Trophoblast cell (in vitro differentiated cells and primary cell): ENCODE measurements at regions not wholly inside any gene's neighbourhood (a gene's known extent, or its start where the extent isn't known, plus 50 kb on each side); places are given as distances from the start of the nearest gene placed in this dataset.

Source experiments
- DNase-seq, 2 donors: peaks; one replicate each; pipeline ENCODE4 v3.0.0-alpha.2; 2016
- H2AFZ ChIP-seq: 2 replicates; pipeline ENCODE4 v1.6.1; 2013; ENCODE audit warnings: low read length, moderate library complexity, mild to moderate bottlenecking; ENCODE audit not compliant: insufficient read depth, poor library complexity
- H2AK5ac ChIP-seq: 2 replicates; pipeline ENCODE4 v1.6.1; 2013; ENCODE audit warnings: mild to moderate bottlenecking, low read length
- H2BK120ac ChIP-seq: 2 replicates; pipeline ENCODE4 v1.6.1; 2013; ENCODE audit warnings: low read length, mild to moderate bottlenecking, moderate library complexity; ENCODE audit not compliant: insufficient read depth, poor library complexity
- H2BK12ac ChIP-seq: 2 replicates; pipeline ENCODE4 v1.6.1; 2013; ENCODE audit warnings: mild to moderate bottlenecking, low read length, moderate library complexity
- H2BK5ac ChIP-seq: 2 replicates; pipeline ENCODE4 v1.6.1; 2013; ENCODE audit warnings: low read length, low read depth, moderate library complexity, mild to moderate bottlenecking; ENCODE audit not compliant: poor library complexity
- H3K14ac ChIP-seq: 2 replicates; pipeline ENCODE4 v1.6.1; 2013; ENCODE audit warnings: mild to moderate bottlenecking, low read length
- H3K18ac ChIP-seq: 2 replicates; pipeline ENCODE4 v1.6.1; 2013; ENCODE audit warnings: mild to moderate bottlenecking, low read length
- H3K23ac ChIP-seq: 2 replicates; pipeline ENCODE4 v1.6.1; 2013; ENCODE audit warnings: low read length
- H3K27ac ChIP-seq: 2 replicates; pipeline ENCODE4 v1.5.1; 2013; ENCODE audit warnings: low read depth, mild to moderate bottlenecking, inconsistent platforms, low read length, moderate library complexity
- H3K27me3 ChIP-seq: 2 replicates; pipeline ENCODE4 v1.6.1; 2013; ENCODE audit warnings: inconsistent platforms, mild to moderate bottlenecking, low read length, moderate library complexity; ENCODE audit not compliant: insufficient read depth
- H3K36me3 ChIP-seq, 2 experiments: 1 replicate in 1 of 2; 2 replicates in 1 of 2; pipeline ENCODE4 v1.6.1; 2013; ENCODE audit warnings: low read length in 2 of 2, mild to moderate bottlenecking in 2 of 2, moderate library complexity in 1 of 2; ENCODE audit not compliant: insufficient read depth in 2 of 2, control insufficient read depth in 1 of 2
- H3K4ac ChIP-seq: 2 replicates; pipeline ENCODE4 v1.6.1; 2013; ENCODE audit warnings: low read depth, mild to moderate bottlenecking, low read length, moderate library complexity
- H3K4me1 ChIP-seq, 2 experiments: 1 replicate in 1 of 2; 2 replicates in 1 of 2; pipeline ENCODE4 v1.6.1; 2013; ENCODE audit warnings: low read length in 2 of 2, mild to moderate bottlenecking in 2 of 2, moderate library complexity in 1 of 2; ENCODE audit not compliant: insufficient read depth in 2 of 2, control insufficient read depth in 1 of 2
- H3K4me2 ChIP-seq: 2 replicates; pipeline ENCODE4 v1.6.1; 2013; ENCODE audit warnings: inconsistent platforms, mild to moderate bottlenecking, low read length, moderate library complexity
- H3K4me3 ChIP-seq: 2 replicates; pipeline ENCODE4 v1.5.1; 2013; ENCODE audit warnings: mild to moderate bottlenecking, low read depth, low read length, inconsistent platforms
- H3K79me1 ChIP-seq: one replicate; pipeline ENCODE4 v1.6.1; 2013; ENCODE audit warnings: low read length
- H3K79me2 ChIP-seq: 2 replicates; pipeline ENCODE4 v1.6.1; 2013; ENCODE audit warnings: low read length, mild to moderate bottlenecking; ENCODE audit not compliant: control insufficient read depth, insufficient read depth, poor library complexity
- H3K9ac ChIP-seq: 2 replicates; pipeline ENCODE4 v1.6.1; 2013; ENCODE audit warnings: mild to moderate bottlenecking, low read length
- H3K9me3 ChIP-seq: 2 replicates; pipeline ENCODE4 v1.6.1; 2013; ENCODE audit warnings: low read depth, mild to moderate bottlenecking, control low read depth, inconsistent platforms, low read length; ENCODE audit not compliant: insufficient read depth
- H4K12ac ChIP-seq: 2 replicates; pipeline ENCODE4 v1.6.1; 2013; ENCODE audit warnings: low read depth, mild to moderate bottlenecking, low read length, moderate library complexity
- H4K8ac ChIP-seq: 2 replicates; pipeline ENCODE4 v1.6.1; 2013; ENCODE audit warnings: low read depth, mild to moderate bottlenecking, low read length, moderate library complexity
- H4K91ac ChIP-seq: one replicate; pipeline ENCODE4 v1.6.1; 2013; ENCODE audit warnings: low read depth, mild to moderate bottlenecking, low read length, moderate library complexity
- WGBS: extraction: QIAGEN DNeasy Blood & Tissue Kit; methylation state at CpG from one replicate; pipeline ENCODE4 v1.1.7; 2013; ENCODE audit warnings: missing lambda C conversion rate; ENCODE audit not compliant: insufficient read length, insufficient coverage; ENCODE audit errors: extremely low coverage; 5-methylcytosine and 5-hydroxymethylcytosine counted together

GRCh38 chrX:14427614-14428013, 101.7 kb upstream of the GLRA2 start:
- Histone ChIP-seq H4K91ac (no peak overlapping the region), H3K4me3 (no peak overlapping the region), H3K23ac (no peak overlapping the region), H3K27me3 (no peaks in the 10 kb centered on the region), H3K18ac (no peak overlapping the region), H4K12ac (no peak overlapping the region), H3K4me2 (no peak overlapping the region), H3K4ac (no peak overlapping the region), H4K8ac (no peak overlapping the region), H3K79me1 (no peaks in the 10 kb centered on the region), H3K9me3 (no peaks in the 10 kb centered on the region), H3K9ac (no peak overlapping the region), H2BK5ac (no peak overlapping the region), H2BK120ac (no peak overlapping the region), H3K14ac (no peak overlapping the region), H2BK12ac (no peak overlapping the region), H2AFZ (no peak overlapping the region), H3K4me1 (no peaks in the 10 kb centered on the region), H3K79me2 (no peaks in the 10 kb centered on the region), H3K27ac (no peak overlapping the region), H2AK5ac (no peak overlapping the region), H3K36me3 (no peaks in the 10 kb centered on the region)
- no peak for DNase-seq
- no CpG with 5 or more reads among the region's 1 CpG for WGBS

- H2BK120ac ChIP-seq: no peak overlapping the region
- H4K8ac ChIP-seq: no peak overlapping the region
- no peak overlapping the region for H2BK5ac ChIP-seq
- H3K14ac ChIP-seq: no peak overlapping the region
- no peaks in the 10 kb centered on the region for H3K27me3 ChIP-seq
- no peak overlapping the region for H3K27ac ChIP-seq
- no peak overlapping the region for H3K23ac ChIP-seq
- no peak overlapping the region for H2BK12ac ChIP-seq
- H3K9me3 ChIP-seq: no peaks in the 10 kb centered on the region
- H4K91ac ChIP-seq: no peak overlapping the region
- no peak overlapping the region for H3K18ac ChIP-seq
- no peak for DNase-seq
- H3K36me3 ChIP-seq: no peaks in the 10 kb centered on the region
- H3K4me3 ChIP-seq: no peak overlapping the region
- H3K9ac ChIP-seq: no peak overlapping the region
- no peaks in the 10 kb centered on the region for H3K79me2 ChIP-seq
- no peaks in the 10 kb centered on the region for H3K79me1 ChIP-seq
- no peak overlapping the region for H2AFZ ChIP-seq
- no peak overlapping the region for H3K4me2 ChIP-seq
- H3K4me1 ChIP-seq: no peaks in the 10 kb centered on the region
- WGBS: no CpG with 5 or more reads among the region's 2 CpGs
- no peak overlapping the region for H2AK5ac ChIP-seq
- H4K12ac ChIP-seq: no peak overlapping the region
- H3K4ac ChIP-seq: no peak overlapping the region
These were observed 108.5 kb upstream of the GLRA2 start for GRCh38 chrX:14420841-14421240.

- no peak overlapping the region for H2AFZ ChIP-seq
- no peak overlapping the region for H4K8ac ChIP-seq
- H3K9ac ChIP-seq: no peak overlapping the region
- no peak for DNase-seq
- no peak overlapping the region for H2BK12ac ChIP-seq
- H4K91ac ChIP-seq: no peak overlapping the region
- no peak overlapping the region for H3K4me2 ChIP-seq
- no peak overlapping the region for H3K18ac ChIP-seq
- H2BK5ac ChIP-seq: no peak overlapping the region
- H2BK120ac ChIP-seq: no peak overlapping the region
- H3K14ac ChIP-seq: no peak overlapping the region
- H3K4ac ChIP-seq: no peak overlapping the region
- H3K36me3 ChIP-seq: no peaks in the 10 kb centered on the region
- H4K12ac ChIP-seq: no peak overlapping the region
- WGBS: no CpG with 5 or more reads among the region's 1 CpG
- no peaks in the 10 kb centered on the region for H3K9me3 ChIP-seq
- H3K27me3 ChIP-seq: no peaks in the 10 kb centered on the region
- H3K79me2 ChIP-seq: no peaks in the 10 kb centered on the region
- no peak overlapping the region for H3K4me3 ChIP-seq
- H2AK5ac ChIP-seq: no peak overlapping the region
- H3K4me1 ChIP-seq: no peaks in the 10 kb centered on the region
- no peaks in the 10 kb centered on the region for H3K79me1 ChIP-seq
- no peak overlapping the region for H3K23ac ChIP-seq
- H3K27ac ChIP-seq: no peak overlapping the region
These were observed 116.7 kb upstream of the GLRA2 start for GRCh38 chrX:14412686-14413085.

GRCh38 chrX:14411326-14411725, 118.0 kb upstream of the GLRA2 start:
- Histone ChIP-seq H3K14ac (no peak overlapping the region), H4K8ac (no peak overlapping the region), H3K23ac (no peak overlapping the region), H2BK12ac (no peak overlapping the region), H3K18ac (no peak overlapping the region), H3K9me3 (no peaks in the 10 kb centered on the region), H3K4me1 (no peaks in the 10 kb centered on the region), H3K27me3 (no peaks in the 10 kb centered on the region), H2AK5ac (no peak overlapping the region), H4K91ac (no peak overlapping the region), H3K27ac (no peak overlapping the region), H3K79me2 (no peaks in the 10 kb centered on the region), H2BK120ac (no peak overlapping the region), H3K79me1 (no peaks in the 10 kb centered on the region), H3K4me3 (no peak overlapping the region), H3K9ac (no peak overlapping the region), H2AFZ (no peak overlapping the region), H3K36me3 (no peaks in the 10 kb centered on the region), H3K4ac (no peak overlapping the region), H2BK5ac (no peak overlapping the region), H3K4me2 (no peak overlapping the region), H4K12ac (no peak overlapping the region)
- no peak for DNase-seq
- WGBS: no CpG with 5 or more reads among the region's 1 CpG
